HG02759 (cell line): ENCODE measurements at regions not wholly inside any gene's neighbourhood (a gene's known extent, or its start where the extent isn't known, plus 50 kb on each side); places are given as distances from the start of the nearest gene placed in this dataset.
"Not testable (repeated sequence)": the region's sequence is repeated elsewhere in the genome, so short reads cannot be mapped to it uniquely, and the experiment has no call there.

Source experiments
- ATAC-seq: cut with Tn5 transposase; IDR thresholded peaks from one replicate; pipeline ENCODE4 v1.9.1; 2021; ENCODE audit warnings: mild to moderate bottlenecking, moderate library complexity; ENCODE audit not compliant: unreplicated experiment

DNA sequence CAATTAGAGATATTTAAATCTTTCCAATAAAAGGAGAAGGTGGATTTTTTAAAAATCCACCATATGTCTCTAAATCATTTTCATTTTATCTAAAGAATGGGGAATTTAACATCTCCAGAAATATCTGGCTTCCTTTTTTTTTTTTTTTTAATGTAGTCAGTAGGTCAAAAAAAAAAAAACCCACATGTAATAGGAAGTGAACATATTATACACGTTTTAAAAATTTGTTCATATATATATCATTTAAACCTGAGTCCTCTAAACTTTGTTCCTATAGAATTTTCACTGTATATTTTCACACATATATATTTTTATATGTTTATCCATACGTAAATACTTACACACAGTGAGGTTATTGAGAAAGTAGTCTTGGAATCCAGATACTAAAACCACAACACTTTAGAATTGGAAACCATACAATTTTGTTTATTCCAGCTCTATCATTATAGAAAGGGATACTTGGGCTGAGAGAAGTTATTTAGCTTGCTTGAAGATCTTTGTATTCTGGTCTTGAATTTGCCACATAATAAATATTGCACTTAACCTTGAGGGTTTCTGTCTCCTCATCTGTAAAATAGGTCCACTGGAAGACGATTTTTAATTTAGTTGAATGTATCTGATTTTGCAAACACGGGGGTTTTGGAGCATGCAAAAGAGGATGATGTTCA is 62.1 kb upstream of the ZNF217 start:
- ATAC-seq, result no peak

DNA sequence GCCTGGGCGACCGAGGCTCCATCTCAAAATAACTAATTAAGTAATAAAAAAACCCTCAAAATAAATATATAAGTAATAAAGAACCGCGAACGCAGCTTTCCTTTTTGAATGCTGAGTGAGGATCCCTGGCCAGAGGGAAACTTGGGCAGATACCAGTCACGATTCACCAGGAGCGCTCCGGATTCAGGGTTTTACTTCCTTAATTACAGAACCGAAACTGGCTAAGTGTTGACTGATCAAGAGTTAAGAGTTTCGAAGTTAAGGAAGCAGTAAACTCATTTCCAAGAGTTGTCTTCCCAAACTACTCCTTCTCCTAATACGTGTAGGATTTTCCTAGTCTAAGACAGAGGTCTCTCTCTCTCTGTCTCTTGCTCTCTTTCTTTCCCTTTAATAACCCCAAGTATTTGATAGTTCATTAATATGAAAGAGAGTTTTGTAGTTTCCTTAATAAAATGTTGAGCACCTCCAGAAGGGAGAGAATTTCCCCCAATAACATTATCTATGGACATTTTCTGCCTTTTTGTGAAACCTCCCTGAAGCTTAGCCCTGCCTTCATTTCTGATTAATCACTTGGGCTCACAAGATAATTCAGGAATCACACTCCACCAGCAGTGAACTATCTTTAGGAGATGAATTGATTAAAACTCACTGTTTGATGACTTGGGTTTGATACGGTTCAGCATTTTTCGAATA is 61.4 kb upstream of the ZNF217 start:
- ATAC-seq, result no peak

GRCh38 chr20:53654521-53654920 is 60.9 kb upstream of the ZNF217 start:
- ATAC-seq, result not testable (repeated sequence)

- no peak for ATAC-seq
Measured at GRCh38 chr20:53652859-53653517, 59.3 kb upstream of the ZNF217 start.

DNA sequence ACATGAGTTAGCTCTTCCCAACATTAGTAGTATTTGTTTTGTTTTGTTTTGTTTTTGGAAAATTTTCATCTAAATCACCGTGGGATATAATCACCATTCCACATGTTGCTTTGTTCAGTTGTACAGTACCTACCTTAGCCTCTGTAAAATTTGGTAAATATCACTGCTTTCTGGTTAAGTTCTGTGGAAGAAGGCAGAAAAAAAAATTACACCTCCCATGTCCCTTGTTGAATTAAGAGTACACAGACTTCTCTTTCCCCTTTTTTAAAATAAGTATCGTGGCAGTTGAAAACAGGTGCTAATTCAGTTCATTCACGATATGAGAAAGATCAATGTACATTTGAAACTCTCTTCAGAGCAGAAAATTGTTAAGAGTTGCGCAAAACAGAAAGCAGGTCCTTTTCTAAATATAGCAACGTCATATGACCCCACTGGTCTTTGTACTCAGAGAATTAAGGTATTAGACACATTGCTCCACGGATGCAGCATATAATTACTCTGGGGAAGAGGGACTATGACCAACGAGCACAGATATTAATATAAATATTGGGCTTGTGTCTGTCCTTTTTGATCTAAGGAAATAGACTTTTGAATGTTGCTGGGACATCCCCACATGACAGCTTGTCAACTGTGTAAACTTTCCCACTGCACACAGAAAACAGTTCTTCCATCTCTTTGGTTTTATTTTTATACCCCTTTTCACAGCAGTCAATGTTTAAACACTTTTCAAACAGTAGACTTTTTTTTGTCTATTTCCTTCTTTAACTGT is 58.6 kb upstream of the ZNF217 start:
- peak; percentile 72 for ATAC-seq

- ATAC-seq, result not testable (repeated sequence)
Measured at GRCh38 chr20:53649493-53649892, 55.9 kb upstream of the ZNF217 start.

DNA sequence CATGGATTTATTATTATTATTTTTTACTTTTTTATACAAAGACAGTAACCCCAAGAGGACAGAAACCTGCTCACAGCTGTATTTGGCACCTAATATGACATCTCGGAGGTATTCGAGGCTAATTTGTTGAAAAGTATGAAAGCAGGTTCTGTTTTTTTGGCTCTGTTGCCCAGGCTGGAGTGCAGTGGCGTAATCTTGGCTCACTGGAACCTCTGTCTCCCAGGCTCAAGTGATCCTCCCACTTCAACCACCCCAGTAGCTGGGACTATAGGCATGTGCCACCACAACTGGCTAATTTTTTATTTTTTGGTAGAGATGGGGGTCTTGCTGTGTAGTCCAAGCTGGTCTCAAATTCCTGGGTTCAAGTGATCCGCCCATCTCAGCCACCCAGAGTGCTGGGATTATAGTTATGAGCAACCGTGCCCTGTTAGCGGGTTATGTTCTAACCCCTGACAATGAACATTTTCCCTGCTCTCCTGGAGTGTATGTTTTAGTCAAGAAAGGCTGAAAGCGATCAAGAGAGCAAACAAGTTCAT is 53.7 kb upstream of the ZNF217 start:
- ATAC-seq, result no peak

- no peak for ATAC-seq
Measured at GRCh38 chr20:53646550-53646949, 52.9 kb upstream of the ZNF217 start.

DNA sequence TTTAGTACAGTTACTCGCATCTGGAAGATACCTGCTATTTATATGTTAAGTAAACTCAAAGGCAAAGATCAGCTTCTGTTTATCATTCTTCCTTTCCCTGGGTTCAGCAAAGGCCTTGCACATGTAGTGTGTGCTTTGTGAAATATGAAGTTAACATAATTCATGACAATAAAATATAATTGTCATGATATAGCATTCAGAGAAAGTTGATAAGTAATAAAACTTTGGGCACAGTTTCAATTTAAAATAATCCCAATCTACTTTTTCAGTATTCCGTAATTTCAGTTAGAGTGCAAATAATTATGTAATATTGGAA is 51.9 kb upstream of the ZNF217 start:
- ATAC-seq, result no peak

DNA sequence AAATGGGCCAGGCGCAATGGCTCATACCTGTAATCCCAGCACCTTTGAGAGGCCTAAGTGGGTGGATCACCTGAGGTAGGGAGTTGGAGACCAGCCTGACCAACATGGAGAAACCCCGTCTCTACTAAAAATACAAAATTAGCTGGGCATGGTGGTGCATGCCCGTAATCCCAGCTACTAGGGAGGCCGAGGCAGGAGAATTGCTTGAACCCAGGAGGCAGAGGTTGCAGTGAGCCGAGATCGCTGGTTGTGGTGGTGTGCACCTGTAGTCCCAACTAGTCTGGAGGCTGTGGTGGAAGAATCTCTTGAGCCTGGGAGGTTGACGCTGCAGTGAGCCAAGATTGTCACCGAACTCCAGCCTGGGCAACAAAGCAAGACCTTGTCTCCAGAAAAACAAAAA is 50.5 kb upstream of the ZNF217 start:
- not testable (repeated sequence) for ATAC-seq
